Esophagus squamous epithelium (tissue), 4 donors: ENCODE measurements at regions not wholly inside any gene's neighbourhood (a gene's known extent, or its start where the extent isn't known, plus 50 kb on each side); places are given as distances from the start of the nearest gene placed in this dataset.

ENCODE experiments used
- POLR2A ChIP-seq, 4 donors: fragments of 450-650 bp; IDR thresholded peaks; one replicate each; pipeline ENCODE4 v1.6.1; 2017; ENCODE audit warnings: antibody characterized with exemption in 4 of 4, mild to moderate bottlenecking in 4 of 4, moderate library complexity in 3 of 4
- TF ChIP-seq, protein P1 (sequence below), 6 experiments: fragments of 450-650 bp in 4 of 6; fragments of 200-600 bp in 2 of 6; sonication (generic) in 2 of 6; IDR thresholded peaks; one replicate each; pipeline ENCODE4 v1.5.1; 2016 to 2019; ENCODE audit warnings: antibody characterized with exemption in 6 of 6, mild to moderate bottlenecking in 4 of 6, moderate library complexity in 4 of 6

DNA sequence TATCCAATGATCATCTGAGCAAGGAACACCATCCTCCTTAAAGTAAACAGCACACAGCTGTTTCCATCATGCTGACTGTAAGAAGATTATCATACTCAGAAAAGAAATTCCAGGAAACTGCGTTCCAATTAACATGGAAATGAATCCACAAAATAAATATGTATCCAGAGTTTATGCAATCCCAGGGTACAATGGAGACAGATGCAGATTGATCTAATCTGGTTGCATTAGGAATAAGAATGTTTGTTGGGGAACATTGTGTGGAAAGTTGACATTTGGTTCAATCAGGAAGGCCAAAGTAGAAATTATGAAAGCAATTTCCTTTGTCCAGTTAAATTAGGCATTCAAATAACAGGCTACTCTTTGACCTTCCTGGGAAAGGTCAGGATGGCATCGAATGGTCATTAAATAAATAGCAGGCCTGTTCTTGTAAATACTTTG is 236.9 kb upstream of the AMIGO2 start:
- TF ChIP-seq, protein P1, sequence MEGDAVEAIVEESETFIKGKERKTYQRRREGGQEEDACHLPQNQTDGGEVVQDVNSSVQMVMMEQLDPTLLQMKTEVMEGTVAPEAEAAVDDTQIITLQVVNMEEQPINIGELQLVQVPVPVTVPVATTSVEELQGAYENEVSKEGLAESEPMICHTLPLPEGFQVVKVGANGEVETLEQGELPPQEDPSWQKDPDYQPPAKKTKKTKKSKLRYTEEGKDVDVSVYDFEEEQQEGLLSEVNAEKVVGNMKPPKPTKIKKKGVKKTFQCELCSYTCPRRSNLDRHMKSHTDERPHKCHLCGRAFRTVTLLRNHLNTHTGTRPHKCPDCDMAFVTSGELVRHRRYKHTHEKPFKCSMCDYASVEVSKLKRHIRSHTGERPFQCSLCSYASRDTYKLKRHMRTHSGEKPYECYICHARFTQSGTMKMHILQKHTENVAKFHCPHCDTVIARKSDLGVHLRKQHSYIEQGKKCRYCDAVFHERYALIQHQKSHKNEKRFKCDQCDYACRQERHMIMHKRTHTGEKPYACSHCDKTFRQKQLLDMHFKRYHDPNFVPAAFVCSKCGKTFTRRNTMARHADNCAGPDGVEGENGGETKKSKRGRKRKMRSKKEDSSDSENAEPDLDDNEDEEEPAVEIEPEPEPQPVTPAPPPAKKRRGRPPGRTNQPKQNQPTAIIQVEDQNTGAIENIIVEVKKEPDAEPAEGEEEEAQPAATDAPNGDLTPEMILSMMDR (IDR thresholded peaks at IDR 0.05) = no peak
- TF ChIP-seq POLR2A (IDR thresholded peaks at IDR 0.05) = no peak
